Astrocyte of the spinal cord (primary cell): ENCODE measurements at regions not wholly inside any gene's neighbourhood (a gene's known extent, or its start where the extent isn't known, plus 50 kb on each side); places are given as distances from the start of the nearest gene placed in this dataset.
"Not testable (repeated sequence)": the region's sequence is repeated elsewhere in the genome, so short reads cannot be mapped to it uniquely, and the experiment has no call there.

Experiments used
- DNase-seq: peaks from one replicate; pipeline ENCODE4 v3.0.0; 2011; ENCODE audit warnings: low read depth, low spot score
- H3K4me3 ChIP-seq: 2 replicates; pipeline ENCODE4 v1.5.1; 2011; ENCODE audit warnings: low read depth, mild to moderate bottlenecking, low read length, moderate library complexity
- CTCF ChIP-seq: IDR thresholded peaks from 2 replicates; pipeline ENCODE4 v1.5.1; 2012; ENCODE audit warnings: low read depth, mild to moderate bottlenecking, low read length, inconsistent platforms
- in situ Hi-C: cut with HindIII; loops from 2 replicates; pipeline ENCODE4 v1.10.0; 2017; ENCODE audit warnings: low sequenced_read_pairs

- no peak for DNase-seq
- H3K4me3 ChIP-seq, result no peak overlapping the region
- in situ Hi-C loops, result no loop called here
- peak; percentile 41 for TF ChIP-seq CTCF
These were observed 314.8 kb downstream of the POM121L12 start for GRCh38 chr7:53350241-53350640.

- in situ Hi-C loops, result no loop called here
- TF ChIP-seq CTCF, result no peak
These were observed 316.2 kb downstream of the POM121L12 start for GRCh38 chr7:53351681-53352080.

GRCh38 chr7:53358269-53358668 lies 322.8 kb downstream of the POM121L12 start:
- H3K4me3 ChIP-seq, result no peak overlapping the region
- TF ChIP-seq CTCF, result no peak
- in situ Hi-C loops, result no loop called here
- no peak for DNase-seq

More at GRCh38 chr7:53351681-53352080, 316.2 kb downstream of the POM121L12 start:
- DNase-seq, result no peak
- H3K4me3 ChIP-seq, result no peak overlapping the region

- DNase-seq, result peak; percentile 70
- TF ChIP-seq CTCF, result no peak
- in situ Hi-C loops, result no loop called here
- no peak overlapping the region for H3K4me3 ChIP-seq
These were observed 347.7 kb downstream of the POM121L12 start for GRCh38 chr7:53383131-53383530.

GRCh38 chr7:53385239-53385638 lies 349.8 kb downstream of the POM121L12 start:
- H3K4me3 ChIP-seq, DNase-seq, in situ Hi-C loops: not testable (repeated sequence)

- DNase-seq, result no peak
- in situ Hi-C loops, result no loop called here
- TF ChIP-seq CTCF, result no peak
- H3K4me3 ChIP-seq, result no peak overlapping the region
These were observed 352.1 kb downstream of the POM121L12 start for GRCh38 chr7:53387515-53387914.

- no peak for DNase-seq
- no peak for TF ChIP-seq CTCF
- in situ Hi-C loops, result no loop called here
- H3K4me3 ChIP-seq, result no peak overlapping the region
These were observed 362.5 kb downstream of the POM121L12 start for GRCh38 chr7:53397911-53398310.
